GM20000 (cell line): ENCODE measurements at regions not wholly inside any gene's neighbourhood (a gene's known extent, or its start where the extent isn't known, plus 50 kb on each side); places are given as distances from the start of the nearest gene placed in this dataset.

Source experiments
- DNase-seq: peaks from one replicate; pipeline ENCODE4 v3.0.0; 2012; ENCODE audit warnings: low spot score
- CTCF ChIP-seq: IDR thresholded peaks from 2 replicates; pipeline ENCODE4 v1.5.1; 2012; ENCODE audit warnings: mild to moderate bottlenecking, control low read depth; ENCODE audit errors: extremely low read depth, missing control alignments

GRCh38 chr13:103335241-103335640 is 269.0 kb upstream of the SLC10A2 start:
- DNase-seq = no peak
- TF ChIP-seq CTCF = no peak

GRCh38 chr13:103331924-103332323 is 265.7 kb upstream of the SLC10A2 start:
- no peak for DNase-seq
- no peak for TF ChIP-seq CTCF

GRCh38 chr13:103328899-103329298 is 262.7 kb upstream of the SLC10A2 start:
- TF ChIP-seq CTCF = no peak
- no peak for DNase-seq

GRCh38 chr13:103326326-103326725 is 260.1 kb upstream of the SLC10A2 start:
- no peak for TF ChIP-seq CTCF
- no peak for DNase-seq

GRCh38 chr13:103325672-103326071 is 259.5 kb upstream of the SLC10A2 start:
- no peak for TF ChIP-seq CTCF
- no peak for DNase-seq

GRCh38 chr13:103324641-103325040 is 258.4 kb upstream of the SLC10A2 start:
- TF ChIP-seq CTCF = no peak
- no peak for DNase-seq

- no peak for TF ChIP-seq CTCF
These were observed 249.5 kb upstream of the SLC10A2 start for GRCh38 chr13:103315711-103316110.

More at GRCh38 chr13:103315711-103316110, 249.5 kb upstream of the SLC10A2 start:
- no peak for DNase-seq
